ENCODE measurements at regions not wholly inside any gene's neighbourhood (a gene's known extent, or its start where the extent isn't known, plus 50 kb on each side); places are given as distances from the start of the nearest gene placed in this dataset.

DNA sequence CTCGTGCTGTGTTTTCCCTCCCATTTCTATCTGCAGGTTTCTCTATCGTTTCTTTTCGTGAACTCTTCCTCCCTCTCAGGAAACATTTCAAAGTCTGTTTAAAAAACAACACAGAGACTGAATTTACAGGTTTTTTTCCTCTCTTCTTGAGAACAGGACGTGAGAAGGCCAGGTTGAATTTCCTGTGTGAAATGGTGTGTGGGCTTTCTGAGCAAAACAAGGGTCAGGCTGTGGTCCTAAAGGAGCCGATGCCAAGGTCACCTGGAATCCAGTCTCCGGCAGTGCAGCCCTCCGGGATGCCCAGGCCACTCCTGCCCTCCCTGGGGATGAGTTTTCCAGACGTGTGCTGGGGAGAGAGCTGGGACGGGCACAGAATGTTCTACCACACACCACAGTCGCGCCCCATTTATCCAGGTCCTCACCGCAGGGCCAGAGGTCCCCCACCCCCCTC lies 62.7 kb upstream of the RUNX3 start:
- intact Hi-C loops (cut with micrococcal nuclease; ENCODE audit: unreplicated experiment): no loop called here
- POLR2A ChIA-PET: no interaction called here
- CTCF ChIA-PET (ENCODE audit: low intra/inter-chr PET ratio, low total read pairs): no interaction called here

DNA sequence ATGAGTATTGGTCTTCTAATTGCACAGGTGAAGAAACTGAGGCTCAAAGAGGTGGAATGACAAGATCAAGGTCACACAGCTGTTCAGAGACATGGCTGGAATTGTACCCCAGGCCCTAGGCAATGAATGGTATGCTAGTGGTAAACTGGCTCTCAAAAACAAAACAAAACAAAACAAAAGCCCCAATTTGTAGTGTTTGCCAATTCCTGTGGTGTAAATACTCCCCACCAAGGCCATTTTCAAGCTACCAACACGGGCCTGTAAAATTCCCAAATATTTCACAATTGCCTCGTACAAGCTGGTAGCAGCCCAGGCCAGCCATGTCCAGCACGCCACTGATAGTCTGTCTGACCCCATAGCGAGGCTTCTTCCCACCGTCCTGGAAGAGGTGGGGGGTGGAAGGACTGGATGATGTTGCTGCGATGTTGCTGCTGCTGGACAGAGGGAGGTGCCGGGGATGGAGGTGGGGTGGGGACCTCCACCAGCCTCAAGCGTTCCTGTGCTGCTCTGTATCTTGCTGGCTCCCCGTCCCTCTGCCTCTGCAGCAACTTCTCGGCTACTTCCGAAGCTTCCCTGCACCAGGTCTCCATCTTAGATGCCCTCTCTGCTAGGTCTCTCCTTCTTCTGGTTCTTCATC lies 62.2 kb upstream of the RUNX3 start:
- H3K9ac ChIP-seq (ENCODE audit: insufficient read depth, low read depth, low read length): no peak overlapping the region
- intact Hi-C loops (cut with micrococcal nuclease; ENCODE audit: unreplicated experiment) (no loop called here), in situ Hi-C loops (cut with HindIII; ENCODE audit: extremely low pct_ligation_motif_present, low pct_unique_long_range_greater_than_20kb) (no loop called here)
- no peaks in the 10 kb centered on the region for H4K20me1 ChIP-seq (ENCODE audit: insufficient read depth, low read length)
- no TSS peak for BruUV-seq (replicated peaks)
- CTCF ChIA-PET (ENCODE audit: low intra/inter-chr PET ratio, low total read pairs): no interaction called here
- WGBS (ENCODE audit: low lambda C conversion rate): 43% methylated on average over 11 of the region's 11 CpGs
- H3K4me1 ChIP-seq (ENCODE audit: insufficient read depth, low read length): no peaks in the 10 kb centered on the region
- H3K9me3 ChIP-seq (ENCODE audit: low read length): no peaks in the 10 kb centered on the region
- H2AFZ ChIP-seq (ENCODE audit: low read length): no peak overlapping the region
- POLR2A ChIA-PET: no interaction called here
- H3K36me3 ChIP-seq (replicated peaks in 1 of 2; ENCODE audit: control insufficient read depth in 1 of 2, insufficient read depth in 2 of 2, low read length in 2 of 2): no peaks in the 10 kb centered on the region
- DNase-seq (ENCODE audit: low spot score) (no peak), ATAC-seq (no peak), FAIRE-seq (no peak)
- no peak overlapping the region for H3K4me2 ChIP-seq (ENCODE audit: low read depth, low read length)
- H3K79me2 ChIP-seq (ENCODE audit: insufficient read depth, low read length): no peaks in the 10 kb centered on the region
- H3K4me3 ChIP-seq (replicated peaks in 1 of 3; ENCODE audit: insufficient read depth in 1 of 3, low read depth in 2 of 3, low read length in 3 of 3): no peak overlapping the region
- H3K27ac ChIP-seq (ENCODE audit: extremely low read length, insufficient read depth, low read length): no peak overlapping the region
- peaks cover 2 to 47% of the 10 kb centered on the region in 2 experiments; a peak in 2 of 5 replicates for H3K27me3 ChIP-seq (ENCODE audit: control insufficient read depth in 1 of 2, insufficient read depth in 2 of 2, low read length in 2 of 2)
- TF ChIP-seq, protein P1, sequence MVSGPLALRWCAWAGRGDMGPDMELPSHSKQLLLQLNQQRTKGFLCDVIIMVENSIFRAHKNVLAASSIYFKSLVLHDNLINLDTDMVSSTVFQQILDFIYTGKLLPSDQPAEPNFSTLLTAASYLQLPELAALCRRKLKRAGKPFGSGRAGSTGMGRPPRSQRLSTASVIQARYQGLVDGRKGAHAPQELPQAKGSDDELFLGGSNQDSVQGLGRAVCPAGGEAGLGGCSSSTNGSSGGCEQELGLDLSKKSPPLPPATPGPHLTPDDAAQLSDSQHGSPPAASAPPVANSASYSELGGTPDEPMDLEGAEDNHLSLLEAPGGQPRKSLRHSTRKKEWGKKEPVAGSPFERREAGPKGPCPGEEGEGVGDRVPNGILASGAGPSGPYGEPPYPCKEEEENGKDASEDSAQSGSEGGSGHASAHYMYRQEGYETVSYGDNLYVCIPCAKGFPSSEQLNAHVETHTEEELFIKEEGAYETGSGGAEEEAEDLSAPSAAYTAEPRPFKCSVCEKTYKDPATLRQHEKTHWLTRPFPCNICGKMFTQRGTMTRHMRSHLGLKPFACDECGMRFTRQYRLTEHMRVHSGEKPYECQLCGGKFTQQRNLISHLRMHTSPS (CRISPR knock-in tag; IDR thresholded peaks at IDR 0.05; ENCODE audit: low read depth): no peak
- TF ChIP-seq, protein P2, sequence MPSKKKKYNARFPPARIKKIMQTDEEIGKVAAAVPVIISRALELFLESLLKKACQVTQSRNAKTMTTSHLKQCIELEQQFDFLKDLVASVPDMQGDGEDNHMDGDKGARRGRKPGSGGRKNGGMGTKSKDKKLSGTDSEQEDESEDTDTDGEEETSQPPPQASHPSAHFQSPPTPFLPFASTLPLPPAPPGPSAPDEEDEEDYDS (CRISPR knock-in tag; IDR thresholded peaks at IDR 0.05): no peak
- TF ChIP-seq, protein P3, sequence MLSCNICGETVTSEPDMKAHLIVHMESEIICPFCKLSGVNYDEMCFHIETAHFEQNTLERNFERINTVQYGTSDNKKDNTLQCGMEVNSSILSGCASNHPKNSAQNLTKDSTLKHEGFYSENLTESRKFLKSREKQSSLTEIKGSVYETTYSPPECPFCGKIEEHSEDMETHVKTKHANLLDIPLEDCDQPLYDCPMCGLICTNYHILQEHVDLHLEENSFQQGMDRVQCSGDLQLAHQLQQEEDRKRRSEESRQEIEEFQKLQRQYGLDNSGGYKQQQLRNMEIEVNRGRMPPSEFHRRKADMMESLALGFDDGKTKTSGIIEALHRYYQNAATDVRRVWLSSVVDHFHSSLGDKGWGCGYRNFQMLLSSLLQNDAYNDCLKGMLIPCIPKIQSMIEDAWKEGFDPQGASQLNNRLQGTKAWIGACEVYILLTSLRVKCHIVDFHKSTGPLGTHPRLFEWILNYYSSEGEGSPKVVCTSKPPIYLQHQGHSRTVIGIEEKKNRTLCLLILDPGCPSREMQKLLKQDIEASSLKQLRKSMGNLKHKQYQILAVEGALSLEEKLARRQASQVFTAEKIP (CRISPR knock-in tag; IDR thresholded peaks at IDR 0.05; ENCODE audit: borderline replicate concordance): no peak
- TF ChIP-seq CBX2 (IDR thresholded peaks at IDR 0.05; ENCODE audit: low read depth, low read length) (no peak), CBX2 (CRISPR knock-in tag; IDR thresholded peaks at IDR 0.05; ENCODE audit: low read depth) (no peak)
- TF ChIP-seq, protein P4, sequence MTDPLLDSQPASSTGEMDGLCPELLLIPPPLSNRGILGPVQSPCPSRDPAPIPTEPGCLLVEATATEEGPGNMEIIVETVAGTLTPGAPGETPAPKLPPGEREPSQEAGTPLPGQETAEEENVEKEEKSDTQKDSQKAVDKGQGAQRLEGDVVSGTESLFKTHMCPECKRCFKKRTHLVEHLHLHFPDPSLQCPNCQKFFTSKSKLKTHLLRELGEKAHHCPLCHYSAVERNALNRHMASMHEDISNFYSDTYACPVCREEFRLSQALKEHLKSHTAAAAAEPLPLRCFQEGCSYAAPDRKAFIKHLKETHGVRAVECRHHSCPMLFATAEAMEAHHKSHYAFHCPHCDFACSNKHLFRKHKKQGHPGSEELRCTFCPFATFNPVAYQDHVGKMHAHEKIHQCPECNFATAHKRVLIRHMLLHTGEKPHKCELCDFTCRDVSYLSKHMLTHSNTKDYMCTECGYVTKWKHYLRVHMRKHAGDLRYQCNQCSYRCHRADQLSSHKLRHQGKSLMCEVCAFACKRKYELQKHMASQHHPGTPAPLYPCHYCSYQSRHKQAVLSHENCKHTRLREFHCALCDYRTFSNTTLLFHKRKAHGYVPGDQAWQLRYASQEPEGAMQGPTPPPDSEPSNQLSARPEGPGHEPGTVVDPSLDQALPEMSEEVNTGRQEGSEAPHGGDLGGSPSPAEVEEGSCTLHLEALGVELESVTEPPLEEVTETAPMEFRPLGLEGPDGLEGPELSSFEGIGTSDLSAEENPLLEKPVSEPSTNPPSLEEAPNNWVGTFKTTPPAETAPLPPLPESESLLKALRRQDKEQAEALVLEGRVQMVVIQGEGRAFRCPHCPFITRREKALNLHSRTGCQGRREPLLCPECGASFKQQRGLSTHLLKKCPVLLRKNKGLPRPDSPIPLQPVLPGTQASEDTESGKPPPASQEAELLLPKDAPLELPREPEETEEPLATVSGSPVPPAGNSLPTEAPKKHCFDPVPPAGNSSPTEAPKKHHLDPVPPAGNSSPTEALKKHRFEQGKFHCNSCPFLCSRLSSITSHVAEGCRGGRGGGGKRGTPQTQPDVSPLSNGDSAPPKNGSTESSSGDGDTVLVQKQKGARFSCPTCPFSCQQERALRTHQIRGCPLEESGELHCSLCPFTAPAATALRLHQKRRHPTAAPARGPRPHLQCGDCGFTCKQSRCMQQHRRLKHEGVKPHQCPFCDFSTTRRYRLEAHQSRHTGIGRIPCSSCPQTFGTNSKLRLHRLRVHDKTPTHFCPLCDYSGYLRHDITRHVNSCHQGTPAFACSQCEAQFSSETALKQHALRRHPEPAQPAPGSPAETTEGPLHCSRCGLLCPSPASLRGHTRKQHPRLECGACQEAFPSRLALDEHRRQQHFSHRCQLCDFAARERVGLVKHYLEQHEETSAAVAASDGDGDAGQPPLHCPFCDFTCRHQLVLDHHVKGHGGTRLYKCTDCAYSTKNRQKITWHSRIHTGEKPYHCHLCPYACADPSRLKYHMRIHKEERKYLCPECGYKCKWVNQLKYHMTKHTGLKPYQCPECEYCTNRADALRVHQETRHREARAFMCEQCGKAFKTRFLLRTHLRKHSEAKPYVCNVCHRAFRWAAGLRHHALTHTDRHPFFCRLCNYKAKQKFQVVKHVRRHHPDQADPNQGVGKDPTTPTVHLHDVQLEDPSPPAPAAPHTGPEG (CRISPR knock-in tag; IDR thresholded peaks at IDR 0.05): no peak

More for the DNA sequence above, 62.7 kb upstream of the RUNX3 start:
- H3K4me2 ChIP-seq (ENCODE audit: low read depth, low read length): no peak overlapping the region
- BruUV-seq (replicated peaks): no TSS peak
- 35% methylated on average over 11 of the region's 12 CpGs for WGBS (ENCODE audit: low lambda C conversion rate)
- FAIRE-seq (no peak), DNase-seq (ENCODE audit: low spot score) (no peak), ATAC-seq (no peak)
- in situ Hi-C loops (cut with HindIII; ENCODE audit: extremely low pct_ligation_motif_present, low pct_unique_long_range_greater_than_20kb): no loop called here
- H2AFZ ChIP-seq (ENCODE audit: low read length): no peak overlapping the region
- no peak overlapping the region for H3K4me3 ChIP-seq (replicated peaks in 1 of 3; ENCODE audit: insufficient read depth in 1 of 3, low read depth in 2 of 3, low read length in 3 of 3)
- H3K9ac ChIP-seq (ENCODE audit: insufficient read depth, low read depth, low read length): no peak overlapping the region
- no peaks in the 10 kb centered on the region for H3K9me3 ChIP-seq (ENCODE audit: low read length)
- no peaks in the 10 kb centered on the region for H4K20me1 ChIP-seq (ENCODE audit: insufficient read depth, low read length)
- no peak overlapping the region for H3K27ac ChIP-seq (ENCODE audit: extremely low read length, insufficient read depth, low read length)
- no peaks in the 10 kb centered on the region for H3K36me3 ChIP-seq (replicated peaks in 1 of 2; ENCODE audit: control insufficient read depth in 1 of 2, insufficient read depth in 2 of 2, low read length in 2 of 2)
- H3K4me1 ChIP-seq (ENCODE audit: insufficient read depth, low read length): no peaks in the 10 kb centered on the region
- H3K27me3 ChIP-seq (ENCODE audit: control insufficient read depth in 1 of 2, insufficient read depth in 2 of 2, low read length in 2 of 2): peaks cover 2 to 45% of the 10 kb centered on the region in 2 experiments; a peak in 2 of 5 replicates
- TF ChIP-seq BORCS8-MEF2B (CRISPR knock-in tag; IDR thresholded peaks at IDR 0.05) (no peak), ZSCAN25 (CRISPR knock-in tag; IDR thresholded peaks at IDR 0.05) (no peak), DMAP1 (CRISPR knock-in tag; IDR thresholded peaks at IDR 0.05) (no peak)
- no peaks in the 10 kb centered on the region for H3K79me2 ChIP-seq (ENCODE audit: insufficient read depth, low read length)

Measured in HepG2 (cell line).